HCT116 (cell line): ENCODE measurements at regions not wholly inside any gene's neighbourhood (a gene's known extent, or its start where the extent isn't known, plus 50 kb on each side); places are given as distances from the start of the nearest gene placed in this dataset.

Experiments used
- ATAC-seq: fragments of 200-7000 bp; cut with Tn5 transposase; 2 replicates; pipeline ENCODE4 v1.9.1; 2020; ENCODE audit warnings: mild to moderate bottlenecking, moderate library complexity
- BruUV-seq: library from RNA; stranded (reverse); fragments of 400-500 nt; replicated peaks from 2 replicates; lab custom pipeline; 2021; lab: Mats Ljungman, UMichigan
- CTCF ChIA-PET: fragments of 300-600 bp; sonication (Branson Sonifier 250); formaldehyde crosslinking; loops from one replicate; lab custom pipeline; 2021; ENCODE audit warnings: antibody characterized with exemption; lab: Charles Lee
- POLR2A ChIA-PET: fragments of 300-600, 350-600 bp; sonication (Branson Sonifier 250); formaldehyde crosslinking; loops from one replicate; lab custom pipeline; 2021; ENCODE audit warnings: antibody characterized with exemption; lab: Charles Lee
- RAD21 ChIA-PET, 2 experiments: fragments of 300-600 bp; sonication (Branson Sonifier 250); formaldehyde crosslinking; loops; one replicate each; lab custom pipeline; 2023; ENCODE audit warnings: low total read pairs in 2 of 2; ENCODE audit not compliant: uncharacterized antibody in 2 of 2, unreplicated experiment in 2 of 2, low non-redundant PET in 1 of 2; lab: Charles Lee
- DNase-seq: peaks from one replicate; pipeline ENCODE4 v3.0.0-alpha.2; 2010; ENCODE audit warnings: low read depth, low spot score
- H2AFZ ChIP-seq: fragments of 200-600 bp; shearing (Covaris generic), sonication (generic); 2 replicates; pipeline ENCODE4 v1.6.1; 2017; ENCODE audit warnings: low read depth, mixed run types, mixed read lengths, antibody characterized with exemption, low read length; ENCODE audit not compliant: poor library complexity, severe bottlenecking
- H3K27ac ChIP-seq: 2 replicates; pipeline ENCODE4 v1.5.1; 2012; ENCODE audit warnings: low read depth, low read length
- H3K27me3 ChIP-seq: fragments of 200-600 bp; sonication (generic); 2 replicates; pipeline ENCODE4 v1.6.1; 2016; ENCODE audit warnings: mixed run types, low read length, mixed read lengths; ENCODE audit not compliant: insufficient read depth
- H3K36me3 ChIP-seq, 2 experiments: fragments of 200-500 bp in 1 of 2; fragments of 200-600 bp in 1 of 2; sonication (Bioruptor generic) in 1 of 2; sonication (generic) in 1 of 2; 2 replicates each; pipeline versions ENCODE4 v1.5.1 to v1.6.1; 2014 to 2016; ENCODE audit warnings: low read length in 2 of 2, inconsistent platforms in 1 of 2, mixed read lengths in 1 of 2, mixed run types in 1 of 2; ENCODE audit not compliant: insufficient read depth in 2 of 2, control insufficient read depth in 1 of 2
- H3K4me1 ChIP-seq, 2 experiments: fragments of 200-600 bp in 1 of 2; sonication (generic) in 1 of 2; 2 replicates each; pipeline versions ENCODE4 v1.5.1 to v1.6.1; 2012 to 2017; ENCODE audit warnings: low read length in 2 of 2, inconsistent platforms in 1 of 2, mild to moderate bottlenecking in 1 of 2, mixed read lengths in 1 of 2, mixed run types in 1 of 2, moderate library complexity in 1 of 2; ENCODE audit not compliant: insufficient read depth in 2 of 2, control insufficient read depth in 1 of 2
- H3K4me2 ChIP-seq: fragments of 200-600 bp; sonication (generic); 2 replicates; pipeline ENCODE4 v1.6.1; 2017; ENCODE audit warnings: mixed run types, low read length, mixed read lengths
- H3K4me3 ChIP-seq, 2 experiments: fragments of 200-600 bp in 1 of 2; sonication (generic) in 1 of 2; replicated peaks in 1 of 2; 2 replicates each; pipeline ENCODE4 v1.5.1; 2011 to 2016; ENCODE audit warnings: low read length in 2 of 2, control low read depth in 1 of 2, low read depth in 1 of 2, mild to moderate bottlenecking in 1 of 2, mixed read lengths in 1 of 2, mixed run types in 1 of 2
- H3K79me2 ChIP-seq: fragments of 200-600 bp; sonication (generic); 2 replicates; pipeline ENCODE4 v1.6.1; 2017; ENCODE audit warnings: mild to moderate bottlenecking, mixed run types, low read length, moderate library complexity, mixed read lengths; ENCODE audit not compliant: insufficient read depth
- H3K9ac ChIP-seq: fragments of 200-600 bp; sonication (generic); 2 replicates; pipeline ENCODE4 v1.6.1; 2016; ENCODE audit warnings: low read length, mixed read lengths
- H3K9me2 ChIP-seq: fragments of 200-600 bp; sonication (generic), shearing (Covaris generic); 2 replicates; pipeline ENCODE4 v1.6.1; 2017; ENCODE audit warnings: mixed run types, mild to moderate bottlenecking, moderate library complexity; ENCODE audit not compliant: insufficient read depth
- H3K9me3 ChIP-seq, 2 experiments: fragments of 200-500 bp in 1 of 2; fragments of 200-600 bp in 1 of 2; sonication (Bioruptor generic) in 1 of 2; sonication (generic) in 1 of 2; 2 replicates each; pipeline ENCODE4 v1.6.1; 2014 to 2017; ENCODE audit warnings: low read length in 2 of 2, mixed read lengths in 2 of 2, inconsistent platforms in 1 of 2, low read depth in 1 of 2, mild to moderate bottlenecking in 1 of 2, mixed run types in 1 of 2, moderate library complexity in 1 of 2; ENCODE audit not compliant: control insufficient read depth in 1 of 2, insufficient read depth in 1 of 2
- H4K20me1 ChIP-seq: fragments of 200-600 bp; sonication (generic), shearing (Covaris generic); 2 replicates; pipeline ENCODE4 v1.6.1; 2017; ENCODE audit warnings: mixed run types, mild to moderate bottlenecking, moderate library complexity; ENCODE audit not compliant: insufficient read depth
- ELF1 ChIP-seq: IDR thresholded peaks from 2 replicates; pipeline ENCODE4 v1.6.1; 2012; ENCODE audit warnings: low read depth, borderline replicate concordance
- JUND ChIP-seq: IDR thresholded peaks from 2 replicates; pipeline ENCODE4 v1.6.1; 2012
- RAD21 ChIP-seq: IDR thresholded peaks from 2 replicates; pipeline ENCODE4 v1.6.1; 2012; ENCODE audit warnings: low read depth, mild to moderate bottlenecking
- TCF7L2 ChIP-seq: IDR thresholded peaks from 2 replicates; pipeline ENCODE4 v1.7.0; 2011; ENCODE audit warnings: borderline replicate concordance, inconsistent platforms; ENCODE audit not compliant: insufficient read depth, insufficient read length; ENCODE audit errors: extremely low read depth
- intact Hi-C: fragments of 100-400 bp; cut with micrococcal nuclease; formaldehyde crosslinking; loops from 2 replicates; pipeline ENCODE4 v1.10.0; 2022
- TF ChIP-seq, protein P1 (sequence below): IDR thresholded peaks from 2 replicates; pipeline ENCODE4 v1.6.1; 2012; ENCODE audit warnings: low read depth
- TF ChIP-seq, protein P2 (sequence below): IDR thresholded peaks from 2 replicates; pipeline ENCODE4 v1.6.1; 2012

DNA sequence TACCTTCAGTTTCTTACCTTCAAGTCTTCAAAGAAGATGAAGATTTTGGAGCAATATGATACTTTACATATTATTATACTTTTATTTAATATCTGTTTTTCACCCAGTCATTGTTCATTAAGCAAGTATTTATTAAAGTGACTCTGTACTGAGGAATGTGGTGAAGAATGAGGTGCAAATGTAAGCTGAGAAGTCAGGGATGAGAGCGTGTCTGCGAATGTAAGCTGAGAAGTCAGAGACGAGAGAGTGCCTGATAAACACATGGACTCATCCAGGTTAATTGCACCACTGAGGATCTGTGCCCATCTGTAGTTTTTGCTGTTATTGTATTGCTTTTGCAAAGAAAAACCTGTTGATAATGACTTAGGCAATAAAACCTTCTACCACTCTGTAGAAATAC lies 211.9 kb upstream of the FAR2 start:
- H2AFZ ChIP-seq, result no peak overlapping the region
- intact Hi-C loops, result no loop called here
- no peak overlapping the region for H3K9ac ChIP-seq

More for the DNA sequence above, 211.9 kb upstream of the FAR2 start:
- H3K4me3 ChIP-seq, result no peak overlapping the region
- no peak for DNase-seq
- ChIA-PET POLR2A (no interaction called here), CTCF (no interaction called here), RAD21 (no interaction called here)
- no peaks in the 10 kb centered on the region for H3K27me3 ChIP-seq
- no TSS peak for BruUV-seq
- TF ChIP-seq RAD21 (no peak), TCF7L2 (no peak), JUND (no peak), ELF1 (no peak)
- TF ChIP-seq, protein P1, sequence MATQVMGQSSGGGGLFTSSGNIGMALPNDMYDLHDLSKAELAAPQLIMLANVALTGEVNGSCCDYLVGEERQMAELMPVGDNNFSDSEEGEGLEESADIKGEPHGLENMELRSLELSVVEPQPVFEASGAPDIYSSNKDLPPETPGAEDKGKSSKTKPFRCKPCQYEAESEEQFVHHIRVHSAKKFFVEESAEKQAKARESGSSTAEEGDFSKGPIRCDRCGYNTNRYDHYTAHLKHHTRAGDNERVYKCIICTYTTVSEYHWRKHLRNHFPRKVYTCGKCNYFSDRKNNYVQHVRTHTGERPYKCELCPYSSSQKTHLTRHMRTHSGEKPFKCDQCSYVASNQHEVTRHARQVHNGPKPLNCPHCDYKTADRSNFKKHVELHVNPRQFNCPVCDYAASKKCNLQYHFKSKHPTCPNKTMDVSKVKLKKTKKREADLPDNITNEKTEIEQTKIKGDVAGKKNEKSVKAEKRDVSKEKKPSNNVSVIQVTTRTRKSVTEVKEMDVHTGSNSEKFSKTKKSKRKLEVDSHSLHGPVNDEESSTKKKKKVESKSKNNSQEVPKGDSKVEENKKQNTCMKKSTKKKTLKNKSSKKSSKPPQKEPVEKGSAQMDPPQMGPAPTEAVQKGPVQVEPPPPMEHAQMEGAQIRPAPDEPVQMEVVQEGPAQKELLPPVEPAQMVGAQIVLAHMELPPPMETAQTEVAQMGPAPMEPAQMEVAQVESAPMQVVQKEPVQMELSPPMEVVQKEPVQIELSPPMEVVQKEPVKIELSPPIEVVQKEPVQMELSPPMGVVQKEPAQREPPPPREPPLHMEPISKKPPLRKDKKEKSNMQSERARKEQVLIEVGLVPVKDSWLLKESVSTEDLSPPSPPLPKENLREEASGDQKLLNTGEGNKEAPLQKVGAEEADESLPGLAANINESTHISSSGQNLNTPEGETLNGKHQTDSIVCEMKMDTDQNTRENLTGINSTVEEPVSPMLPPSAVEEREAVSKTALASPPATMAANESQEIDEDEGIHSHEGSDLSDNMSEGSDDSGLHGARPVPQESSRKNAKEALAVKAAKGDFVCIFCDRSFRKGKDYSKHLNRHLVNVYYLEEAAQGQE, result no peak
- TF ChIP-seq, protein P2, sequence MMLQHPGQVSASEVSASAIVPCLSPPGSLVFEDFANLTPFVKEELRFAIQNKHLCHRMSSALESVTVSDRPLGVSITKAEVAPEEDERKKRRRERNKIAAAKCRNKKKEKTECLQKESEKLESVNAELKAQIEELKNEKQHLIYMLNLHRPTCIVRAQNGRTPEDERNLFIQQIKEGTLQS, result no peak
- no peaks in the 10 kb centered on the region for H3K9me2 ChIP-seq
- H3K4me1 ChIP-seq, result peaks cover 0 to 3% of the 10 kb centered on the region in 2 experiments; a peak in 1 of 4 replicates
- H3K9me3 ChIP-seq, result no peaks in the 10 kb centered on the region
- H3K27ac ChIP-seq, result no peak overlapping the region
- H3K4me2 ChIP-seq, result no peak overlapping the region
- ATAC-seq, result no peak
- H3K36me3 ChIP-seq, result no peaks in the 10 kb centered on the region
- H4K20me1 ChIP-seq, result no peaks in the 10 kb centered on the region
- no peaks in the 10 kb centered on the region for H3K79me2 ChIP-seq
